HepG2 (cell line): ENCODE measurements at regions not wholly inside any gene's neighbourhood (a gene's known extent, or its start where the extent isn't known, plus 50 kb on each side); places are given as distances from the start of the nearest gene placed in this dataset.

Experiments used
- ATAC-seq: fragments of 200-7000 bp; cut with Tn5 transposase; 3 replicates; pipeline ENCODE4 v1.9.1; 2020; ENCODE audit warnings: mild to moderate bottlenecking, moderate library complexity
- BruUV-seq: library from RNA; stranded (reverse); fragments of 400-500 nt; replicated peaks from 2 replicates; lab custom pipeline; 2021; lab: Mats Ljungman, UMichigan
- CTCF ChIA-PET: fragments of 300-600 bp; formaldehyde crosslinking; extraction: SDS; loops from one replicate; lab custom pipeline; 2021; ENCODE audit warnings: low total read pairs, inconsistent platforms, low intra/inter-chr PET ratio; lab: Yijun Ruan, JAX
- POLR2A ChIA-PET: fragments of 350-600 bp; sonication (Branson Sonifier 250); formaldehyde crosslinking; loops from one replicate; lab custom pipeline; 2020; ENCODE audit warnings: antibody characterized with exemption, inconsistent platforms; lab: Yijun Ruan, JAX
- DNase-seq: peaks from one replicate; pipeline ENCODE4 v3.0.0-alpha.2; 2015; ENCODE audit warnings: low spot score
- FAIRE-seq: peaks from 3 replicates; lab custom pipeline; 2011; peaks lifted over from hg19 to GRCh38; lab: Jason Lieb, UNC
- H2AFZ ChIP-seq: one replicate; pipeline ENCODE4 v1.6.1; 2011; ENCODE audit warnings: low read length, inconsistent platforms
- H3K27ac ChIP-seq: fragments of 300-600 bp; 3 replicates; pipeline ENCODE4 v1.8.0; 2011; ENCODE audit warnings: mixed run types, mild to moderate bottlenecking, mixed read lengths, low read length, inconsistent platforms; ENCODE audit not compliant: insufficient read depth; ENCODE audit errors: extremely low read length
- H3K27me3 ChIP-seq, 2 experiments: fragments of 200-600 bp in 1 of 2; 2 replicates in 1 of 2; 3 replicates in 1 of 2; pipeline versions ENCODE4 v1.6.0 to v1.8.0; 2011; ENCODE audit warnings: low read length in 2 of 2, mild to moderate bottlenecking in 2 of 2, moderate library complexity in 2 of 2, inconsistent platforms in 1 of 2; ENCODE audit not compliant: insufficient read depth in 2 of 2, control insufficient read depth in 1 of 2
- H3K36me3 ChIP-seq, 2 experiments: fragments of 200-600 bp in 1 of 2; replicated peaks in 1 of 2; 2 replicates in 1 of 2; 3 replicates in 1 of 2; pipeline versions ENCODE4 v1.5.1 to v1.8.0; 2011; ENCODE audit warnings: low read length in 2 of 2, inconsistent platforms in 1 of 2; ENCODE audit not compliant: insufficient read depth in 2 of 2, control insufficient read depth in 1 of 2
- H3K4me1 ChIP-seq: 2 replicates; pipeline ENCODE4 v1.5.1; 2012; ENCODE audit warnings: low read length, inconsistent platforms; ENCODE audit not compliant: insufficient read depth
- H3K4me2 ChIP-seq: 2 replicates; pipeline ENCODE4 v1.6.0; 2011; ENCODE audit warnings: low read depth, low read length, inconsistent platforms
- H3K4me3 ChIP-seq, 3 experiments: fragments of 200-600 bp in 1 of 3; sonication (generic), shearing (Covaris generic) in 1 of 3; replicated peaks in 1 of 3; 2 replicates each; pipeline ENCODE4 v1.5.1; 2011 to 2016; ENCODE audit warnings: low read length in 3 of 3, inconsistent platforms in 2 of 3, low read depth in 2 of 3, mild to moderate bottlenecking in 2 of 3, control low read depth in 1 of 3, mixed read lengths in 1 of 3; ENCODE audit not compliant: insufficient read depth in 1 of 3
- H3K79me2 ChIP-seq: one replicate; pipeline ENCODE4 v1.6.1; 2011; ENCODE audit warnings: low read length, inconsistent platforms; ENCODE audit not compliant: insufficient read depth
- H3K9ac ChIP-seq: 2 replicates; pipeline ENCODE4 v1.6.0; 2011; ENCODE audit warnings: mild to moderate bottlenecking, low read depth, low read length, inconsistent platforms; ENCODE audit not compliant: insufficient read depth
- H3K9me3 ChIP-seq: 2 replicates; pipeline ENCODE4 v1.5.1; 2012; ENCODE audit warnings: mild to moderate bottlenecking, low read length
- H4K20me1 ChIP-seq: 2 replicates; pipeline ENCODE4 v1.6.0; 2011; ENCODE audit warnings: inconsistent platforms, mild to moderate bottlenecking, low read length, moderate library complexity; ENCODE audit not compliant: insufficient read depth
- CHD2 ChIP-seq: IDR thresholded peaks from 2 replicates; pipeline ENCODE4 v1.6.1; 2011; ENCODE audit warnings: low read depth, low read length, improper control_type of control experiment
- CREM ChIP-seq, 2 experiments: sonication (generic) in 1 of 2; formaldehyde crosslinking in 1 of 2; IDR thresholded peaks; 2 replicates each; pipeline versions ENCODE4 v1.4.0 to v1.6.1; 2016 to 2020; ENCODE audit warnings: antibody characterized with exemption in 1 of 2, mild to moderate bottlenecking in 1 of 2, missing genetic modification reagents in 1 of 2
- GABPB1 ChIP-seq: IDR thresholded peaks from 2 replicates; pipeline ENCODE4 v1.6.1; 2016; ENCODE audit warnings: mild to moderate bottlenecking, missing genetic modification reagents, moderate library complexity, missing compliant biosample characterization
- GZF1 ChIP-seq: sonication (generic); formaldehyde crosslinking; IDR thresholded peaks from 2 replicates; pipeline ENCODE4 v1.5.1; 2020; ENCODE audit warnings: mild to moderate bottlenecking, missing genetic modification reagents
- HNRNPH1 ChIP-seq: fragments of 200-400 bp; formaldehyde crosslinking; optimal IDR thresholded peaks from 2 replicates; pipeline ENCODE3; 2017; ENCODE audit warnings: mild to moderate bottlenecking, low read depth, low read length
- KAT7 ChIP-seq: IDR thresholded peaks from 2 replicates; pipeline ENCODE4 v1.6.1; 2018; ENCODE audit warnings: borderline replicate concordance, missing compliant biosample characterization
- MXD4 ChIP-seq: IDR thresholded peaks from 2 replicates; pipeline ENCODE4 v1.6.1; 2016; ENCODE audit warnings: mild to moderate bottlenecking, missing biosample characterization, missing genetic modification reagents
- NR2F1 ChIP-seq, 2 experiments: fragments of 450-650 bp in 1 of 2; formaldehyde crosslinking in 1 of 2; IDR thresholded peaks; 2 replicates each; pipeline versions ENCODE4 v1.5.0 to v1.6.1; 2016 to 2020; ENCODE audit warnings: mild to moderate bottlenecking in 1 of 2, missing compliant biosample characterization in 1 of 2, missing genetic modification reagents in 1 of 2, moderate library complexity in 1 of 2
- ONECUT2 ChIP-seq: sonication (generic); formaldehyde crosslinking; IDR thresholded peaks from 2 replicates; pipeline ENCODE4 v1.4.0; 2020; ENCODE audit warnings: missing genetic modification reagents
- PPARG ChIP-seq: conservative IDR thresholded peaks from 2 replicates; pipeline ENCODE4 v1.6.1; 2016; ENCODE audit warnings: missing biosample characterization, missing genetic modification reagents
- TEAD2 ChIP-seq: sonication (generic); formaldehyde crosslinking; IDR thresholded peaks from 2 replicates; pipeline ENCODE4 v1.9.0; 2021; ENCODE audit warnings: missing genetic modification reagents
- THYN1 ChIP-seq: sonication (generic); formaldehyde crosslinking; IDR thresholded peaks from 2 replicates; pipeline ENCODE4 v1.8.1; 2023; ENCODE audit warnings: low read depth, mild to moderate bottlenecking, moderate library complexity, missing genetic modification reagents, borderline replicate concordance
- ZKSCAN1 ChIP-seq: fragments of 150-350 bp; IDR thresholded peaks from 2 replicates; pipeline ENCODE4 v1.6.1; 2014; ENCODE audit warnings: low read length
- ZNF205 ChIP-seq: IDR thresholded peaks from 2 replicates; pipeline ENCODE4 v1.6.1; 2018; ENCODE audit warnings: missing biosample characterization, missing genetic modification reagents
- ZNF441 ChIP-seq: sonication (generic); formaldehyde crosslinking; IDR thresholded peaks from 2 replicates; pipeline ENCODE4 v1.7.0; 2021; ENCODE audit warnings: missing genetic modification reagents, borderline replicate concordance
- ZNF451 ChIP-seq: sonication (generic); formaldehyde crosslinking; IDR thresholded peaks from 2 replicates; pipeline ENCODE4 v1.5.0; 2020; ENCODE audit warnings: mild to moderate bottlenecking, missing genetic modification reagents
- ZNF547 ChIP-seq: sonication (generic); formaldehyde crosslinking; IDR thresholded peaks from 2 replicates; pipeline ENCODE4 v1.5.1; 2020; ENCODE audit warnings: mild to moderate bottlenecking, missing genetic modification reagents
- ZNF75D ChIP-seq: sonication (generic); formaldehyde crosslinking; IDR thresholded peaks from 2 replicates; pipeline ENCODE4 v1.8.1; 2023; ENCODE audit warnings: missing genetic modification reagents, mild to moderate bottlenecking, borderline replicate concordance
- ZNF775 ChIP-seq: sonication (generic); formaldehyde crosslinking; IDR thresholded peaks from 2 replicates; pipeline ENCODE4 v1.4.0; 2020; ENCODE audit warnings: missing genetic modification reagents, mild to moderate bottlenecking, moderate library complexity, borderline replicate concordance
- in situ Hi-C: cut with HindIII; loops from 2 replicates; pipeline ENCODE4 v1.10.0; 2017; ENCODE audit warnings: low pct_unique_long_range_greater_than_20kb; ENCODE audit not compliant: extremely low pct_ligation_motif_present
- intact Hi-C: fragments of 100-400 bp; cut with micrococcal nuclease; formaldehyde crosslinking; loops from one replicate; pipeline ENCODE4 v1.10.0; 2022; ENCODE audit not compliant: unreplicated experiment
- TF ChIP-seq, protein P1 (sequence below): IDR thresholded peaks from 2 replicates; pipeline ENCODE4 v1.6.1; 2012; ENCODE audit warnings: low read depth, low read length, improper control_type of control experiment

DNA sequence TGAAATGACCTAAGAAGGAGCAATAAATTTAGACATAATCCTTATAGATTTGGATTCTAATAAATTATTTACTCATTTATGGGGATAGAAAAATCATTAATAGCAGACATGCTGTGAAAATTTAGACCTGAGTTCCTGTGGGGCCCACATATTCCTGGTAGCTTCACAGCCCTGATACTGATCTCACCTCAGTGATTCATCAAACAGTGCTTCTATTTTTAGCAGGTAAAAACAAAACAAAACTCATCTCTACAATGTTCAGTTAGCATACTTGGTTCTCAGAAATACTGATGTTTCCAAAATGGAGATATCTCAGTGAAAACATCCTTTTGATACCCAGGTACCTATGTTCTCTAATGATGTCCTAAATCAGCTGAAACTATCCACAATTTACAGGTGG, 841.1 kb upstream of the SORCS1 start (continued):
- TF ChIP-seq, protein P1, sequence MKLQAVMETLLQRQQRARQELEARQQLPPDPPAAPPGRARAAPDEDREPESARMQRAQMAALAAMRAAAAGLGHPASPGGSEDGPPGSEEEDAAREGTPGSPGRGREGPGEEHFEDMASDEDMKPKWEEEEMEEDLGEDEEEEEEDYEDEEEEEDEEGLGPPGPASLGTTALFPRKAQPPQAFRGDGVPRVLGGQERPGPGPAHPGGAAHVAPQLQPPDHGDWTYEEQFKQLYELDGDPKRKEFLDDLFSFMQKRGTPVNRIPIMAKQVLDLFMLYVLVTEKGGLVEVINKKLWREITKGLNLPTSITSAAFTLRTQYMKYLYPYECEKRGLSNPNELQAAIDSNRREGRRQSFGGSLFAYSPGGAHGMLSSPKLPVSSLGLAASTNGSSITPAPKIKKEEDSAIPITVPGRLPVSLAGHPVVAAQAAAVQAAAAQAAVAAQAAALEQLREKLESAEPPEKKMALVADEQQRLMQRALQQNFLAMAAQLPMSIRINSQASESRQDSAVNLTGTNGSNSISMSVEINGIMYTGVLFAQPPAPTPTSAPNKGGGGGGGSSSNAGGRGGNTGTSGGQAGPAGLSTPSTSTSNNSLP = no peak
- TF ChIP-seq, all 625 proteins: peak for 0

DNA sequence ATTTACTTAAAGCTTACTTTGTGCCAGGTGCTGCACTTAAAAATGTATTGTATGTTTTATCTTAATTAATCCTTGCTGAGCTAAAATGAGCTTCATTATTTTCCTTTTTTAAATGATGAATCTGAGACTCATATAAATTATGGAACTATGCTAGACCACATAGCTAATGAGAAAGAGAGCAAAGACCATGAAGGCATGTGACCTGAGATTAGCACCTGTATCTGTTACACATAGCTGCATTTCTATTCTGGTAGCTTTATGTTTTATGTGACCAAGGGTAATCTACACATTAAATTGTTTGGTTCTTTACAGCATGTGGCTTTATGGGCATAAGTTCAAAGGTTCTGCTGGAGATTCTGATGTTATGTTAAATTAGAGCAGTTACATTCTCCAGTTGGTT, 839.1 kb upstream of the SORCS1 start:
- no peak overlapping the region for H3K4me3 ChIP-seq
- CTCF ChIA-PET = no interaction called here
- no peak for TF ChIP-seq CHD2
- TF ChIP-seq HNRNPH1 = no peak
- no peak for TF ChIP-seq ZNF441 (CRISPR knock-in tag)
- no peak for TF ChIP-seq ZNF547
- TF ChIP-seq ZNF451 (CRISPR knock-in tag) = no peak
- TF ChIP-seq, all 625 proteins: peak for 0
- POLR2A ChIA-PET = no interaction called here
- no peak for DNase-seq
- no peaks in the 10 kb centered on the region for H4K20me1 ChIP-seq
- H3K9me3 ChIP-seq = peaks cover 81% of the 10 kb centered on the region
- H3K4me1 ChIP-seq = no peaks in the 10 kb centered on the region
- ATAC-seq = no peak
- no peaks in the 10 kb centered on the region for H3K36me3 ChIP-seq
- no peak overlapping the region for H3K27ac ChIP-seq
- H3K27me3 ChIP-seq = no peaks in the 10 kb centered on the region
- no peak overlapping the region for H3K4me2 ChIP-seq
- in situ Hi-C loops = no loop called here
- no peaks in the 10 kb centered on the region for H3K79me2 ChIP-seq
- BruUV-seq = no TSS peak
- FAIRE-seq = no peak
- H3K9ac ChIP-seq = no peak overlapping the region
- intact Hi-C loops = no loop called here
- no peak overlapping the region for H2AFZ ChIP-seq

DNA sequence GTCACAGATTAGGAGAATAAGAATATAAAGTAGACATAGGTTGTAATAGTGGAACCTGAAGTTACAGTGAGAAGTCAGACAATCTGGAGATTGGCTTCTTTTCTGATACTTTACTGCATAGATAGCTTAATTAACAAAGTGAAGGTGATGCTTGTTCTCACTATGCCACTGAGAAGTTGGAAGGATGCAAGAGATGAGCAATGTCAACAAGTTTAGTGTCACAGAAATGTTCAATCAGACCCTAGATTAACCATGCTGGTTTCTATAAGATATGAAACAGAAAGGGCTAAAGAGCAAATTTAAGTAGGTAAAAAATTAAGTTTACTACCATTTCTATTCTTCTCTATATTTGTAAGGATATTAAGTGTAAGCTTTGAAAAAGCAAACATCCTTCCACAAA, 838.6 kb upstream of the SORCS1 start:
- POLR2A ChIA-PET = no interaction called here

More for the DNA sequence above, 838.6 kb upstream of the SORCS1 start:
- Histone ChIP-seq H3K9ac (no peak overlapping the region), H3K4me2 (no peak overlapping the region), H4K20me1 (no peaks in the 10 kb centered on the region), H2AFZ (no peak overlapping the region), H3K27ac (no peak overlapping the region), H3K4me3 (no peak overlapping the region), H3K27me3 (no peaks in the 10 kb centered on the region), H3K79me2 (no peaks in the 10 kb centered on the region), H3K4me1 (no peaks in the 10 kb centered on the region), H3K36me3 (no peaks in the 10 kb centered on the region), H3K9me3 (peaks cover 80% of the 10 kb centered on the region)
- no TSS peak for BruUV-seq
- CTCF ChIA-PET = no interaction called here
- no peak for FAIRE-seq
- no peak for ATAC-seq
- TF ChIP-seq GZF1 (no peak), KAT7 (CRISPR knock-in tag) (no peak), ZNF775 (CRISPR knock-in tag) (no peak), ZNF205 (CRISPR knock-in tag) (no peak), MXD4 (CRISPR knock-in tag) (no peak), ONECUT2 (CRISPR knock-in tag) (no peak), ZNF75D (CRISPR knock-in tag) (no peak), NR2F1 (CRISPR knock-in tag; IDR thresholded peaks at IDR 0.05) (no peak), THYN1 (CRISPR knock-in tag) (no peak), TEAD2 (CRISPR knock-in tag) (no peak), GABPB1 (no peak), CREM (IDR thresholded peaks at IDR 0.05) (no peak), CREM (CRISPR knock-in tag; IDR thresholded peaks at IDR 0.05) (no peak), PPARG (CRISPR knock-in tag) (no peak), ZKSCAN1 (no peak)
- no peak for DNase-seq
- intact Hi-C loops (no loop called here), in situ Hi-C loops (no loop called here)
